ENCODE measurements at regions not wholly inside any gene's neighbourhood (a gene's known extent, or its start where the extent isn't known, plus 50 kb on each side); places are given as distances from the start of the nearest gene placed in this dataset.

DNA sequence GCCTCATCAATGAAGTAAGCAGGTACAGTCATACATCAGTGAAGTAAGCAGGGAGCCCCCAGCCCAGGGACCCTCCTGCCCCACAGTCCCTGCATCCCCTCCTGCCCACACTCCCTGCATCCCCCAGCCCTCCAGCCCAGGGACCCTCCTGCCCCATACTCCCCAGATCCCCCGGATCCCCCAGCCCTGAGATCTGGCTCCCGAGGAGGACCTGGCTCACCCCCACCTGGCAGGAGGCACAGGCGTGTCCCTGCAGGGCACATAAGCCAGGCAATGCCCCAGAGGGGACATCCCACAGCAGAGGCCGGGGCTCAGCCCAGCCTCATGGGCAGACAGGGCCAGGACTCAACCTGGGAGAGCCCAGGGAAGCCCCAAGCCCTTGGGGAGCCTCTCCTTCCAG lies 53.6 kb upstream of the TPM4 start:
- DNase-seq (ENCODE audit: low read depth): no peak

- no peak for DNase-seq (ENCODE audit: low read depth)
Measured at GRCh38 chr19:16023146-16023915, 53.0 kb upstream of the TPM4 start.

DNA sequence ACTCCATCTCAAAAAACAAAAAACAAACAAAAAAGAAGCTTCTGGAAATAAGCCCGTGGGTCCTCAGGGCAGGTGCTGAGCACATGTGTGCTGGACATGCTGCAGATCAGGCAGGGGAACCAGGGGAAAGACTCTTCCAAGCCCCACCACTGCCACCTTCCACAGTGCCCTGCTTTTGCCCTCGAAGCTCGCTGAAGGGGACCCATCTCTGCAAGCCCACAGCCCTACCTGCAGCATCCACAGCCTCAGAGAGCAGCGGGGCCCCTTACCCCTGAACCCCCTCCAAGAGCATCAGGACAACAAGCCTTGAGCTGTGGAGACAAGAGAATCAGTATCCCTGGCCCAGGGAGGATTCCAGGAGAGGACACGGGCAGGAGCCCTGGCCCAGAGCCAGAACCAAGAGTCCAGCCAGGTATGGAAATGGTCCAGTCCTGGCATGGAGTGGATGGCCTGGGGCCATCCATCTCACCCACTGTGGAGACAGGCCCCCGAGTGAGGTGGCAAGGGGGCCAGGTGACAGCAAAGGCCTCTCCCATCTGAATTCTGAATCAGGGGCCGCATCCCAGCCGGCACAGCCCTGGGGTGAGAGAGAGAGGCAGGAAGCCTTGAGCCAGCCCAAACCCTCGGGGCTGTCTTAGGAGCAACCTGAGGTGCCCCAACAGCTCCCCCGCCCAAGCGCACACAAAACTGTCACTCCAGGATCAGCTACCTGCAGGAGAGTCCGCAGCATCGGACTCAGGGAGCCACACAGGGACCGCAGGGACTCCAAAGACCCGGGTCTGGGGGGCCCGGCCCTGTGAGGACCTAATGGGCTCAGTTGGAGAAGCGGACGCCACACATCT lies 51.8 kb upstream of the TPM4 start:
- no peak for DNase-seq (ENCODE audit: low read depth)

DNA sequence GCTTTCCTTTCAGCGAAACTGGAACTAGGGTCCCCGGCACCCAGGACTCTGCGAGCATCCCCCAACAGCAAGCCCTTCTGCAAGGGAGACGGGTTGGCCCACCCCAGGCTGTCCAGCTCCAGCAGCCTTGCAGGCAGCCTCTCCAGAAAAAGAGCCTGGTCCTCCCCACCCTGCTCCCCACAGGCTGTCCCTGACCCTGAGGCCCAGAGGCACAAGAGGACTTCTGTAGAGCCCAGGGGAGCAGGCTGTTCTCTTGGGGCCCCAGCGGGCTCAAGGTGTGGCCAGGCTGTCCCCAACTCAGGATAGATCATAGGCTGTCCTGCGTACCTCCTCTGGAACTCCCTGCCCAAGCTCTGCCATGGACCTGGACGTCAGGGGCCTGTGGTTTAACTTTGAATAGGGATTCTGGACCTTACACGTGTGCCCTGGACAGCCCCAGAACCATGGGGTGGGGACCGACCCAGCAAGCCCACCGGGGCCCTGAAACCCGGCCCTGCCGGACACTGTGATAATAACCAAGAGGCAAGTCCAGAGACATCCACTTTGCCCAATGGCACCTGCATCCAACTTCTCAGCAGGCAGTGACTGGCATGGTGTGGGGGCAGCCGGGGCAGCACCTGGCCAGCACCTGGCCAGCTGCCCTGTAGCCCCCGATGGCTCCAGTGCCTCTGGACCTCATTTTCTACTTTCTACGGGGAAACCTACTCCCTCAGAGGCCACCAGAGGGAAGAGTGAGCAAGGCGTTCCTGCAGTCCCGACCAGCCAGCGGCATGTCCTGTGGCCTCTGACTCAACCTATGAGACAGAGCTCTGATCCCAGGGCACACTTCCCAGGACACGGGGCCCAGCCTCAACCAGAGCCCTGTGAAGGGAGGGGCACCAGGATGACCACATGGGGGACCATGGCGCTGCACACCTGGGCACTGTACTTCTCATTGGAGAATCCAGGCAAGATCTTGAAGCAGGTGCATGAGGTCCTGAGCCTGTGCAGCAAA lies 50.9 kb upstream of the TPM4 start:
- DNase-seq (ENCODE audit: low read depth): no peak

DNA sequence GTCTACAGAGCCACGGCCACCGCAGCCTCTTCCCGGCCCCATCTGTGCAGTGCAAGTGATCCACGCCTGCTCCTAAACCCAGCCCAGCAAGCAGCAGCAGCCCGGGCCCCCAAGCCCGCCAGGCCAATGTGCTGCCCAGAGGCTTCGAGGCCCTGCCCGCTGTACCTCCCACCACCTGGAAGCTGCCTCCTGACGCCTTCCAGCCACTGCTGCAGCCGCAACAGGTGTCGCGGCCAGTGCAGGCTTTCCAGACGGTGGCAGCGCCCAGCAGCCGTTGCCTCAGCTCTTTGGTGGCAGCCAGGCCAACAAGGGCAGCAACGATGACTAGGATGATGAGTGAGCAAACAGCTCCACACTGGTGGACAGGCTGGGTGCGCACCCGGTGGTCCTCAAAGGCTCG lies 50.2 kb upstream of the TPM4 start:
- no peak for DNase-seq (ENCODE audit: low read depth)

Measured in activated T-cell treated with anti-CD3 and anti-CD28 coated beads for 24 hours (primary cell).